T-helper 2 cell treated with Interferon-gamma antibody and Interleukin-4, amounts not matched to agents 5 μg/mL and 100 μg/mL, for 36 hours (primary cell): ENCODE measurements at regions not wholly inside any gene's neighbourhood (a gene's known extent, or its start where the extent isn't known, plus 50 kb on each side); places are given as distances from the start of the nearest gene placed in this dataset.

Experiments
- DNase-seq: peaks from one replicate; pipeline ENCODE4 v3.0.0; 2021; ENCODE audit warnings: low spot score
- H3K27ac Mint-ChIP-seq: one replicate; pipeline ENCODE4 v1.8.0; 2021; ENCODE audit warnings: mild to moderate bottlenecking, mixed read lengths
- H3K27me3 Mint-ChIP-seq: one replicate; pipeline ENCODE4 v1.8.0; 2021; ENCODE audit warnings: low read depth, mixed read lengths
- H3K36me3 Mint-ChIP-seq: one replicate; pipeline ENCODE4 v1.8.0; 2021; ENCODE audit warnings: low read depth, mixed read lengths
- H3K4me1 Mint-ChIP-seq: one replicate; pipeline ENCODE4 v1.8.0; 2021; ENCODE audit warnings: low read depth, mixed read lengths
- H3K4me3 Mint-ChIP-seq: one replicate; pipeline ENCODE4 v1.8.0; 2022; ENCODE audit warnings: mild to moderate bottlenecking, moderate library complexity, mixed read lengths
- H3K9me3 Mint-ChIP-seq: one replicate; pipeline ENCODE4 v1.8.0; 2021; ENCODE audit warnings: mixed read lengths

GRCh38 chr9:88799541-88800328, 191.5 kb upstream of the S1PR3 start:
- DNase-seq = no peak
- Mint-ChIP-seq H3K4me3 (no peak overlapping the region), H3K27me3 (peaks cover 15% of the 10 kb centered on the region), H3K36me3 (no peaks in the 10 kb centered on the region), H3K4me1 (no peaks in the 10 kb centered on the region), H3K27ac (no peak overlapping the region), H3K9me3 (no peaks in the 10 kb centered on the region)

- DNase-seq = no peak
- Mint-ChIP-seq H3K27me3 (peaks cover 15% of the 10 kb centered on the region), H3K36me3 (no peaks in the 10 kb centered on the region), H3K9me3 (no peaks in the 10 kb centered on the region), H3K4me1 (no peaks in the 10 kb centered on the region), H3K27ac (no peak overlapping the region), H3K4me3 (no peak overlapping the region)
These were observed 191.0 kb upstream of the S1PR3 start for GRCh38 chr9:88800329-88800682.

DNA sequence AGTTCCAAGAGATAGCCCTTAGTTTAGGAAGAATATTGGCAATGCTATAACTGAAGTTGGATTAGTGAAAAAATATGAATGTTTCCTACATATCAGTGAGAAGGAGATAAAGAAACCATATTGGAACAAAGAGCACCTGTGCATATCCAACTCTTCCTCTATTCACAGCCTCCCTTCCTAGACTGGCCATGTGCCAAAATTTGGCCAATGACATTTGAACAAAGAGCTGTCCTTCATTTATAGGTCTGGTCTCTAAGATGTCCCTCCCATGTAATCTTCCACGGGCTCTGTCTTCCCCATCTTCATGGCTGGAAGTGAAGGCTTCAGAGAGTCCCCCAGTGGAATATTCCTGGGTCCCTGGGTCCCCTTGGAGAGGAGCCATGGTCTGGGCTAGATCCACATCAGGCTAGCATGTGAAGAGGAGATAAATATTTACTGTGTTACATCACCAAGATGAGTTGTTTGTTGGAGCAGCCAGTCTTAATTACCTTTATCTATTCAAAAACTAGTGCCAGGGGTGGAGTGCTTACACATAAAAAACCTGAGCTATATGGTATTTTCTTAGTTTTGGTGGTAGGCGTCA, 190.0 kb upstream of the S1PR3 start:
- DNase-seq = no peak
- H3K4me3 Mint-ChIP-seq = no peak overlapping the region
- no peaks in the 10 kb centered on the region for H3K4me1 Mint-ChIP-seq
- no peaks in the 10 kb centered on the region for H3K9me3 Mint-ChIP-seq
- H3K27ac Mint-ChIP-seq = no peak overlapping the region
- H3K27me3 Mint-ChIP-seq = peaks cover 13% of the 10 kb centered on the region
- no peaks in the 10 kb centered on the region for H3K36me3 Mint-ChIP-seq

- Mint-ChIP-seq H3K9me3 (no peaks in the 10 kb centered on the region), H3K27ac (no peak overlapping the region), H3K36me3 (no peaks in the 10 kb centered on the region), H3K4me1 (no peaks in the 10 kb centered on the region), H3K4me3 (no peak overlapping the region), H3K27me3 (peaks cover 15% of the 10 kb centered on the region)
- DNase-seq = no peak
These were observed 188.7 kb upstream of the S1PR3 start for GRCh38 chr9:88802533-88802932.

- Mint-ChIP-seq H3K4me1 (no peaks in the 10 kb centered on the region), H3K36me3 (no peaks in the 10 kb centered on the region), H3K27ac (no peak overlapping the region), H3K9me3 (no peaks in the 10 kb centered on the region), H3K27me3 (peaks cover 15% of the 10 kb centered on the region), H3K4me3 (no peak overlapping the region)
- no peak for DNase-seq
These were observed 187.6 kb upstream of the S1PR3 start for GRCh38 chr9:88803546-88804253.

DNA sequence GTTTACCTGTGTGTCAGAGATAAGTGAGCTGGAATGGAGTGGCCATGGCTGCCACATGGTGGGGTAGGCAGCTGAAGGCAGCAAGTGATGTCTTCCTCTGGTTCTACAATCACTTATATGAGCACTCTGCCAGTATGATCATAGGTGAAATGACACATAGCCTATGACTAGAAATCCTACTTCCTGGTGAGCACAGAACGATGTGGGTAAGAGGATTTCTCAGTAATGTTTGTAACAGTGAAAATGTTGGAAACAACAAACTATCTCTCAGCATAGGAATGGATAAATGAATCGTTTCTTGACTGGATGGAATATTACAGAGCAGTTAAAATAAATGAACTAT, 187.0 kb upstream of the S1PR3 start:
- DNase-seq = no peak
- no peak overlapping the region for H3K27ac Mint-ChIP-seq
- H3K4me3 Mint-ChIP-seq = no peak overlapping the region
- no peaks in the 10 kb centered on the region for H3K4me1 Mint-ChIP-seq
- H3K27me3 Mint-ChIP-seq = peaks cover 15% of the 10 kb centered on the region
- H3K9me3 Mint-ChIP-seq = no peaks in the 10 kb centered on the region
- H3K36me3 Mint-ChIP-seq = no peaks in the 10 kb centered on the region

- H3K4me1 Mint-ChIP-seq = no peaks in the 10 kb centered on the region
- DNase-seq = no peak
- H3K4me3 Mint-ChIP-seq = no peak overlapping the region
- peaks cover 18% of the 10 kb centered on the region for H3K27me3 Mint-ChIP-seq
- no peaks in the 10 kb centered on the region for H3K9me3 Mint-ChIP-seq
- no peak overlapping the region for H3K27ac Mint-ChIP-seq
- H3K36me3 Mint-ChIP-seq = no peaks in the 10 kb centered on the region
These were observed 185.9 kb upstream of the S1PR3 start for GRCh38 chr9:88805217-88805943.

DNA sequence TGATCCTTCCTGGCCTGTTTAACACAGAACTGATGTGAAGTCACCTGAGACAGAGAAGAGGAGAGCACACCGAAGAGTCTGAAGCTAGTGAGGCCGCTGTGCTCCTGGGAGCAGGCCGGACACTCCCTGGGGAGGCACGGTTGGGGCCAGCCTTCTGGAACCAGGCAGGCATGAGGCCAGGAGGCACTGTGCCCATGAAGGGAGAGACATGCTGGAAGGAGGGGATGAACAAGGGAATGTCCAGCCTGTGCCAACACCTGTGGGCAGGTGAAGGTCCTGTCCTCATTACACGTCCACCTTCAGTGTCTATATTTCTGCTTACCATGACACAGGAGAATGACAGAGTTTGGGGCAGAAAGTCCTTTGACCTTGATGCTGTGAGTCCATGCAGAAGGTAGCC, 183.8 kb upstream of the S1PR3 start:
- Mint-ChIP-seq H3K36me3 (no peaks in the 10 kb centered on the region), H3K4me3 (no peak overlapping the region), H3K9me3 (no peaks in the 10 kb centered on the region), H3K4me1 (no peaks in the 10 kb centered on the region), H3K27ac (no peak overlapping the region), H3K27me3 (peaks cover 21% of the 10 kb centered on the region)
- no peak for DNase-seq

GRCh38 chr9:88808019-88808656, 183.1 kb upstream of the S1PR3 start:
- H3K36me3 Mint-ChIP-seq = no peaks in the 10 kb centered on the region
- H3K4me1 Mint-ChIP-seq = no peaks in the 10 kb centered on the region
- H3K27me3 Mint-ChIP-seq = peaks cover 23% of the 10 kb centered on the region
- DNase-seq = no peak
- no peak overlapping the region for H3K27ac Mint-ChIP-seq
- no peaks in the 10 kb centered on the region for H3K9me3 Mint-ChIP-seq
- no peak overlapping the region for H3K4me3 Mint-ChIP-seq

- DNase-seq = no peak
- no peaks in the 10 kb centered on the region for H3K9me3 Mint-ChIP-seq
- no peak overlapping the region for H3K27ac Mint-ChIP-seq
- H3K27me3 Mint-ChIP-seq = peaks cover 22% of the 10 kb centered on the region
- no peaks in the 10 kb centered on the region for H3K4me1 Mint-ChIP-seq
- H3K36me3 Mint-ChIP-seq = no peaks in the 10 kb centered on the region
- H3K4me3 Mint-ChIP-seq = no peak overlapping the region
These were observed 182.4 kb upstream of the S1PR3 start for GRCh38 chr9:88808761-88809354.

GRCh38 chr9:88809355-88810161, 181.7 kb upstream of the S1PR3 start:
- Mint-ChIP-seq H3K27ac (no peak overlapping the region), H3K4me1 (no peaks in the 10 kb centered on the region), H3K36me3 (no peaks in the 10 kb centered on the region), H3K27me3 (peaks cover 22% of the 10 kb centered on the region), H3K4me3 (no peak overlapping the region), H3K9me3 (no peaks in the 10 kb centered on the region)
- DNase-seq = no peak

DNA sequence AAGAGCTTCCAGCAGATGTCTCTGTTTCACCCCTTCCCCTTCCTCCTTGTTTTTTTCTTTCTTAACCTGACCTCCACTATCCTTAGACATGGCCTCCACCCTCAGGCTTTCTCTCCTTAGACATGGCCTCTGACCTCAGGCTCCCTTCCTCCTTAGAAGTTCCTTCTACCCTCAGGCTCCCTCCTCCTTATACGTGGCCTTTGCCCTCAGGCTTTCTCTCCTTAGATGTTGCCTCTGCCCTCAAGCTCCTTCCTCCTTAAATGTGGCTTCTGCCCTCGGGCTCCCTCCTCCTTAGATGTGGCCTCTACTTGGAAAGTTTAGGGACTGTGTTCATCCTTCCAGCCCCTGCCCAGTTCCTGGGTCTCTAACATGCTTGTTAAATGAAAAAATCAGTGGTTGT, 180.4 kb upstream of the S1PR3 start:
- H3K4me1 Mint-ChIP-seq = no peaks in the 10 kb centered on the region
- no peak overlapping the region for H3K4me3 Mint-ChIP-seq
- no peaks in the 10 kb centered on the region for H3K9me3 Mint-ChIP-seq
- peaks cover 32% of the 10 kb centered on the region for H3K27me3 Mint-ChIP-seq
- no peak overlapping the region for H3K27ac Mint-ChIP-seq
- H3K36me3 Mint-ChIP-seq = no peaks in the 10 kb centered on the region
- DNase-seq = no peak

DNA sequence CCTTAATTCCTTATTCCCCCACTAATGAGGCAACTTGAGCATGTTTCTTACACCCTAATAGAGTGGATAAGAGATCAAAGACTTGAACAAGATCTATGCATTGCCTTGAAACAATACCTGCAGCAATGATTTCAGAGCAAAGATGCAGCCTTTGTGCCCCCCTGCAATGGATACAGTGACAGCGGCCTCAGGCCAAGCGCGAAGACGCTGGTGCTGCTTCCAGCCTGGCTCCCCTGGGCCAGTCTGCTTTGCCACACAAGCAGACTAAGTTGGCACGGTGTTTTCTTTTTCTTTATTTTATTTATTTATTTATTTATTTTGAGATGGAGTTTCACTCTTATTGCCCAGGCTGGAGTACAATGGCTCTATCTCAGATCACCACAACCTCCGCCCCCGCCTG, 179.8 kb upstream of the S1PR3 start:
- H3K4me1 Mint-ChIP-seq = no peaks in the 10 kb centered on the region
- H3K27me3 Mint-ChIP-seq = peaks cover 34% of the 10 kb centered on the region
- no peak overlapping the region for H3K27ac Mint-ChIP-seq
- no peak for DNase-seq
- no peaks in the 10 kb centered on the region for H3K36me3 Mint-ChIP-seq
- H3K4me3 Mint-ChIP-seq = no peak overlapping the region
- H3K9me3 Mint-ChIP-seq = no peaks in the 10 kb centered on the region
